NCI-H748 (cell line): ENCODE measurements at regions not wholly inside any gene's neighbourhood (a gene's known extent, or its start where the extent isn't known, plus 50 kb on each side); places are given as distances from the start of the nearest gene placed in this dataset.

Source experiments
- DNase-seq: peaks from one replicate; lab custom pipeline; 2025; ENCODE audit not compliant: unreplicated experiment; lab: John Stamatoyannopoulos, UW

- no peak for DNase-seq
These were observed 50.6 kb upstream of the ZNF385D start for GRCh38 chr3:21801631-21802030.

GRCh38 chr3:21803604-21804003 is 52.6 kb upstream of the ZNF385D start:
- no peak for DNase-seq

- no peak for DNase-seq
These were observed 53.3 kb upstream of the ZNF385D start for GRCh38 chr3:21804330-21804729.

- DNase-seq, result no peak
These were observed 55.7 kb upstream of the ZNF385D start for GRCh38 chr3:21806733-21807132.

- no peak for DNase-seq
These were observed 74.7 kb upstream of the ZNF385D start for GRCh38 chr3:21825684-21826083.

- no peak for DNase-seq
These were observed 75.4 kb upstream of the ZNF385D start for GRCh38 chr3:21826416-21826815.

- DNase-seq, result no peak
These were observed 79.5 kb upstream of the ZNF385D start for GRCh38 chr3:21830541-21830940.

- no peak for DNase-seq
These were observed 84.3 kb upstream of the ZNF385D start for GRCh38 chr3:21835264-21835663.

- no peak for DNase-seq
These were observed 85.2 kb upstream of the ZNF385D start for GRCh38 chr3:21836227-21836626.

- no peak for DNase-seq
These were observed 88.2 kb upstream of the ZNF385D start for GRCh38 chr3:21839176-21839575.

- peak; percentile 24 for DNase-seq
These were observed 88.6 kb upstream of the ZNF385D start for GRCh38 chr3:21839592-21839991.

- DNase-seq, result no peak
These were observed 96.0 kb upstream of the ZNF385D start for GRCh38 chr3:21847005-21847404.

GRCh38 chr3:21859124-21860081 is 108.4 kb upstream of the ZNF385D start:
- DNase-seq, result no peak

GRCh38 chr3:21860082-21860475 is 109.1 kb upstream of the ZNF385D start:
- DNase-seq, result no peak

GRCh38 chr3:21860657-21861056 is 109.6 kb upstream of the ZNF385D start:
- DNase-seq, result no peak

- no peak for DNase-seq
These were observed 125.8 kb upstream of the ZNF385D start for GRCh38 chr3:21876782-21877181.

- DNase-seq, result peak; percentile 51
These were observed 126.3 kb upstream of the ZNF385D start for GRCh38 chr3:21877214-21877754.

- DNase-seq, result no peak
These were observed 128.3 kb upstream of the ZNF385D start for GRCh38 chr3:21879184-21879886.

GRCh38 chr3:21888656-21889055 is 137.6 kb upstream of the ZNF385D start:
- DNase-seq, result no peak

- no peak for DNase-seq
These were observed 138.2 kb upstream of the ZNF385D start for GRCh38 chr3:21889166-21889565.

- no peak for DNase-seq
These were observed 141.1 kb upstream of the ZNF385D start for GRCh38 chr3:21892104-21892503.

GRCh38 chr3:21893242-21893641 is 142.2 kb upstream of the ZNF385D start:
- no peak for DNase-seq
